ENCODE measurements at regions not wholly inside any gene's neighbourhood (a gene's known extent, or its start where the extent isn't known, plus 50 kb on each side); places are given as distances from the start of the nearest gene placed in this dataset.

DNA sequence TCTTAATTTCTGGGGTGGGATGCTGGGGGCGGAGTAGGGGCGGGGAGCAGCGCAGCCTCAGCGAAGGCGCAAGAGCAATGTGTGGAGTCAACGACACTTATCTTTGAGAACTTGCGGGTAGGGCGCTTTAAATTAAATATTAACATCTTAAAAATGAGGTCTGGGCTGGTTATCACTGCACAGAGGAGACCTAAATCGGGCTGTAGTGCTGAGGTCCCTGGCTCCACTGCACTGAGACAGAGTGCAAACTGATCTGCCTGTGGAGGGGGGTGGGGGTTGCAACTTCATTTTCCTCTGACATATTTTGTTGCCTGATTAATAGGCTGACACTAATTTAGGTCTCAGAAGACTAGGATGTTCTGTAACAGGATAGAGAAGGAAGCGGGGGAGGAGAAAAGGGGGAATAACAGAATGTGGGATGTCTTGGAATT is 253.0 kb upstream of the FANCL start:
- no peak overlapping the region for H2BK5ac ChIP-seq (ENCODE audit: low read depth, low read length)
- no peak overlapping the region for H2AFZ ChIP-seq (ENCODE audit: low read length)
- H3K56ac ChIP-seq (replicated peaks; ENCODE audit: insufficient read length, low read depth, low read length) = no peak overlapping the region
- H3K9me3 ChIP-seq (ENCODE audit: insufficient read depth in 2 of 2, low read depth in 1 of 2, low read length in 1 of 2) = no peaks in the 10 kb centered on the region
- no peak overlapping the region for H4K8ac ChIP-seq (ENCODE audit: extremely low read depth, insufficient read depth, low read length)
- H3K14ac ChIP-seq (ENCODE audit: insufficient read length) = no peak overlapping the region
- H3K18ac ChIP-seq (ENCODE audit: extremely low read depth, low read length) = peak overlapping the region; percentile 7; the same call in 1 of the 2 replicates
- H3K27ac ChIP-seq (ENCODE audit: low read depth, low read length) = no peak overlapping the region
- no peak overlapping the region for H2BK12ac ChIP-seq (ENCODE audit: low read depth, low read length)
- FAIRE-seq = no peak
- no peaks in the 10 kb centered on the region for H3K23me2 ChIP-seq (ENCODE audit: low read depth, low read length)
- no peak overlapping the region for H4K91ac ChIP-seq (replicated peaks; ENCODE audit: insufficient read length, low read length)
- no peak overlapping the region for H2BK120ac ChIP-seq (replicated peaks; ENCODE audit: low read depth, low read length)
- H2BK15ac ChIP-seq (ENCODE audit: low read length) = no peak overlapping the region
- no peak overlapping the region; the same call in 1 of the 2 replicates for H2BK20ac ChIP-seq (ENCODE audit: low read length)
- no peaks in the 10 kb centered on the region for H3K79me2 ChIP-seq (ENCODE audit: control insufficient read depth in 1 of 2, insufficient read depth in 2 of 2, low read length in 2 of 2)
- H3K9ac ChIP-seq (replicated peaks in 1 of 4; ENCODE audit: extremely low read depth in 1 of 4, low read depth in 3 of 4, low read length in 3 of 4) = no peak overlapping the region
- H4K20me1 ChIP-seq (replicated peaks in 1 of 2; ENCODE audit: control insufficient read depth in 1 of 2, insufficient read depth in 2 of 2, low read length in 2 of 2) = no peaks in the 10 kb centered on the region
- H3K23ac ChIP-seq (ENCODE audit: insufficient read length) = no peak overlapping the region
- H2AK5ac ChIP-seq (ENCODE audit: low read depth, low read length) = no peak overlapping the region
- CTCF ChIA-PET (ENCODE audit: partially characterized antibody) = interaction anchor here (1.5 kb wide), 1 partner anchor 165 kb away, joined by 4 read pairs; no protein-coding TSS in a partner anchor
- H3K27me3 ChIP-seq (replicated peaks in 1 of 4; ENCODE audit: control insufficient read depth in 3 of 4, extremely low read depth in 1 of 4, insufficient read depth in 3 of 4, low read length in 3 of 4) = no peaks in the 10 kb centered on the region
- H3K4me3 ChIP-seq (ENCODE audit: extremely low read depth in 1 of 4, insufficient read depth in 2 of 4, low read depth in 3 of 4, low read length in 4 of 4) = no peak overlapping the region
- POLR2A ChIA-PET (ENCODE audit: partially characterized antibody) = interaction anchor here (1.2 kb wide), 1 partner anchor 10 kb away, joined by 4 read pairs; no protein-coding TSS in a partner anchor
- no peak overlapping the region for H3K4me2 ChIP-seq (ENCODE audit: insufficient read depth in 1 of 2, low read depth in 2 of 2, low read length in 2 of 2)
- H3K4ac ChIP-seq (replicated peaks; ENCODE audit: insufficient read length, low read depth, low read length) = no peak overlapping the region
- H3K4me1 ChIP-seq (replicated peaks in 1 of 4; ENCODE audit: control insufficient read depth in 3 of 4, insufficient read depth in 4 of 4, low read length in 3 of 4) = peaks cover 0 to 12% (median 10%) of the 10 kb centered on the region in 4 experiments; a peak in 4 of 7 replicates
- no peaks in the 10 kb centered on the region for H3K79me1 ChIP-seq (ENCODE audit: low read depth, low read length)
- no peak for DNase-seq (ENCODE audit: low read depth in 1 of 2, low spot score in 2 of 2)
- WGBS, 2 experiments (ENCODE audit: extremely low coverage in 1 of 2, insufficient coverage in 1 of 2, insufficient read length in 1 of 2, insufficient replicate concordance in 2 of 2, low coverage in 1 of 2, low lambda C conversion rate in 2 of 2, missing lambda C conversion rate in 1 of 2) = 83% methylated on average over 9 of the region's 10 CpGs; no CpG with 5 or more reads in 1 of the 2 experiments
- H4K5ac ChIP-seq (ENCODE audit: insufficient read length, low read depth, low read length) = no peak overlapping the region
- H3K36me3 ChIP-seq (ENCODE audit: control insufficient read depth in 2 of 4, insufficient read depth in 4 of 4, low read length in 3 of 4) = no peaks in the 10 kb centered on the region
- TF ChIP-seq HDAC2 (IDR thresholded peaks at IDR 0.05; ENCODE audit: borderline replicate concordance in 1 of 2, low read depth in 2 of 2, low read length in 2 of 2) (no peak), MAFK (IDR thresholded peaks at IDR 0.05; ENCODE audit: low read depth, low read length) (no peak)
- TF ChIP-seq, protein P1, sequence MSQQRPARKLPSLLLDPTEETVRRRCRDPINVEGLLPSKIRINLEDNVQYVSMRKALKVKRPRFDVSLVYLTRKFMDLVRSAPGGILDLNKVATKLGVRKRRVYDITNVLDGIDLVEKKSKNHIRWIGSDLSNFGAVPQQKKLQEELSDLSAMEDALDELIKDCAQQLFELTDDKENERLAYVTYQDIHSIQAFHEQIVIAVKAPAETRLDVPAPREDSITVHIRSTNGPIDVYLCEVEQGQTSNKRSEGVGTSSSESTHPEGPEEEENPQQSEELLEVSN (IDR thresholded peaks at IDR 0.05) = no peak
